ENCODE measurements at regions not wholly inside any gene's neighbourhood (a gene's known extent, or its start where the extent isn't known, plus 50 kb on each side); places are given as distances from the start of the nearest gene placed in this dataset.

GRCh38 chr21:43304621-43305335 lies 122.2 kb downstream of the SIK1 start:
- no peak overlapping the region for H3K27ac ChIP-seq
- no peak for TF ChIP-seq CTCF (conservative IDR thresholded peaks at IDR 0.05)
- no peak for TF ChIP-seq ZFX (IDR thresholded peaks at IDR 0.05)

- no peak for TF ChIP-seq CTCF (conservative IDR thresholded peaks at IDR 0.05)
- no peak for TF ChIP-seq ZFX (IDR thresholded peaks at IDR 0.05)
- peak overlapping the region; percentile 62 for H3K27ac ChIP-seq
These were observed 122.7 kb downstream of the SIK1 start for GRCh38 chr21:43304206-43304605.

DNA sequence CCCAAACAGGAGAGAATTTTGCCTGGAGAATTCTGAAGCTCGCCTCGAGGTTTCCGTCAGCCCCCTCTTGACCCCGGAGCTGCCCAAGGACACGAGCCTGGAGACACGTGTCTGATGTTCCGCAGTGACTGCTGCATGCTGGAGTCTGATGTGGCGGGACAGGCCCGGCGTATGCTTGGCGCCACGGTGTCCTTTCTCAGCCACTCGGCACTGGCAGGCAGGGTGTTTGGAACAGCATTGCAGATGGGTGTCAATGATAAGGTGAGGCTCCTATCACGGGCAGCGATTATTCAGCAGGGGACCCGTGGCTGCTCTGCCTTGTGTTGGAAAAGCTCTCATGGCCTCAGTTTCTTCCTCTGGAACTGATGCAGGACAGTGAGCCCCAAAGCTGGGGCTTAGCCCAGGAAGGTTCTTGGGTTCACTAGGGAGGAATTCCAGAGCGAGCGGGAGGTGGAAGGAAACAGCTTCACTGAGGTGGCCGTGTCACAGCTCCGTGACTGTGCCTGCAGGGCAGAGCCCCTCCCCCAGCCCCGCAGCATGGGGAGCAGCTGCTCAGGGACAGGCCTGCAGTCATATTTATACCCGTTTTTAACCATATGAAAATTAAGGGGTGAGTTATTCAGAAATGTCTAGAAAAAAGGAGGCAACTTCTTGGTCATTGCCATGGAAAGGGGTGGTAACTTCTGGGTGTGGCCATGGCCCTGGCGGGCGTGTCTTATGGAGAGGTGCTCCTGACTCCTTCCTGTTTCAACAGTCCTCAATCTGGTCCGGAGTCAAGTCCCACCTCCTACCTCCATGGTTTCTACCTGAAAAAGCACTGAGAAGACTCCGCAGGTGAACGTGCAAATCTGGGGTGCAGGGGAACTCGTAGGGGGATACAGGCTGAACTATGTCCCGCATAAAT lies 123.4 kb downstream of the SIK1 start:
- TF ChIP-seq CTCF (conservative IDR thresholded peaks at IDR 0.05): no peak
- TF ChIP-seq ZFX (IDR thresholded peaks at IDR 0.05): no peak; the same call in 1 of the 2 replicates
- H3K27ac ChIP-seq: peak overlapping the region; percentile 62

DNA sequence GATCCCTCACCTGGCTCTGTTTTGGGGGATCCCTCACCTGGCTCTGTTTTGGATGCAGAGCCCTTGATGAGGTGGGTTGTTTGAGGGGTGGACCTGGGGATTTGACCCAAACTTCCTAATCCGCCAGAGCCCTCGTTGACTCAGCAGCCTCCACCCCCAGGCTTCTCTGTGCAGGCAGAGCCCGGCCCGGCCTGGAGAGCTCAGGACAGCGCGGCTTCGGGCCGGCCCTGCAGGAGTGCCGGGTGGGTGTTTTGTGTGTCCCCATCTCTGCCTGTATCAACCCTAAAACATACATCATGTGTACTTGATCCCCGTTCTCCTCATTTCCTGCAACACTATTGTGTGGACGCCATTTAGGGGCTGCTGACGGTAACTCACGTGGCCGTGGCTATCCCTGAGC lies 124.2 kb downstream of the SIK1 start:
- H3K27ac ChIP-seq: peak overlapping the region; percentile 62
- TF ChIP-seq CTCF (conservative IDR thresholded peaks at IDR 0.05) (no peak), ZFX (IDR thresholded peaks at IDR 0.05) (no peak)

GRCh38 chr21:43302062-43302700 lies 124.8 kb downstream of the SIK1 start:
- no peak overlapping the region; the same call in 1 of the 2 replicates for H3K27ac ChIP-seq
- TF ChIP-seq ZFX (IDR thresholded peaks at IDR 0.05) (no peak), CTCF (conservative IDR thresholded peaks at IDR 0.05) (no peak)

DNA sequence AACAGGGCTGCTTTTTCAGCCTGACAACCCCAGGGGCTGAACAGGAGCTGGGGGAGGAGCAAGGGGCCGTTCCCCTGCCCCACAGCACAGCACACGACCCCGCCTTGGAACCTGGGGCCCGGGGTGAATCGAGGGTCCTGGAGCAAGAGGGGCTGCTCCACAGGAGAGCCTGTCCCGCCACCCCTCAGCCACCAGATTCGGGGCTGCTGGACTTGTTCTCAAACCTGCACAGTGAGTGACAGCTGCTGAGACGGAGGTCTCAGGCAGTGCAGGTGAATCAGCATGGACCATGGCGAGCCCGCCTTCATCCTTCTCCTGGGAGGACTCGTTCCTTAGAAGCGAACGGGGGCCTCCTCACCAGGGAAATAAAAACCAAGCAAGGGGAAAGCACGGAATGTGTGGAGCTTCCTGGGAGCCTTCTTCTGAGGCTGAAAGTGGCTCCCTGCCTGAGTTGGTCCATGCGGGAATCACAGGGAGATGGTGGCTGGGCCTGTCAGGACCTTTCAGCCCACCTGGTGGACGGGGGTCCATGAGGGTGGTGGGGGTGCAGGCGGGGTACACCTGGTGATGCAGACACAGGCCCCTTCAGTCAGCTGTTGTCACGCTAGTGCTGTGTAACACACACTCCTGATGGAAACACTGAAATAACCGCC lies 125.4 kb downstream of the SIK1 start:
- no peak overlapping the region for H3K27ac ChIP-seq
- TF ChIP-seq ZFX (IDR thresholded peaks at IDR 0.05) (no peak), CTCF (conservative IDR thresholded peaks at IDR 0.05) (no peak)

Data from C4-2B (cell line).